Activated T-cell treated with anti-CD3 and anti-CD28 coated beads for 24 hours (primary cell): ENCODE measurements at regions not wholly inside any gene's neighbourhood (a gene's known extent, or its start where the extent isn't known, plus 50 kb on each side); places are given as distances from the start of the nearest gene placed in this dataset.
"Not testable (repeated sequence)": the region's sequence is repeated elsewhere in the genome, so short reads cannot be mapped to it uniquely, and the experiment has no call there.

Experiments
- DNase-seq: peaks from one replicate; pipeline ENCODE4 v3.0.0-alpha.2; 2020; ENCODE audit warnings: low read depth

DNA sequence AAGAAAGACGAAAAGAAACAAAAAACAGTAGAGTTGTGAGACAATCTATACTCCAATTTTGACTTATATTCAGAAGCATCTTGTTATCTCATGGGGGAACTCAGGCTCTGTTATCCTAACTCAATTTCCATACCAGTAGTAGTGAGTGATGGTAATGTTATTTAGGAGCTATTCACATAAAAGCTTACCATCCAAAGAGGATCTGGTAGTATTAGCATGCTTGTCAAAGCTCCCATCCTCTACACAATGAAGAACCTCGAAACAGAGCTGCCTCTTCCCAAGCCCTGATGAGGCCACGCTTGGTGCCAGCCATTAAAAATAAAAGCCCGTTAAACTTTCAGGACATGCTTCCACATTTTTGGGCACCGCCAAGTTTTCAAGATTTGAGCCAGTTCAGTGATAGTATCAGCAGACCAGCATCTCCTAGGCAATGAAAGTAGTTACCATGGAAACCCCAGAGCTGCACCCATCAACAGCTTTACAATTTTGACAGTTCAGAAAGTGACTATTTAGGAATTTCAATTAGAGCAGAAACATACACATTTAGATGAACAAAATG lies 173.3 kb downstream of the CD83 start:
- DNase-seq = no peak

GRCh38 chr6:14291331-14291730 lies 173.8 kb downstream of the CD83 start:
- no peak for DNase-seq

DNA sequence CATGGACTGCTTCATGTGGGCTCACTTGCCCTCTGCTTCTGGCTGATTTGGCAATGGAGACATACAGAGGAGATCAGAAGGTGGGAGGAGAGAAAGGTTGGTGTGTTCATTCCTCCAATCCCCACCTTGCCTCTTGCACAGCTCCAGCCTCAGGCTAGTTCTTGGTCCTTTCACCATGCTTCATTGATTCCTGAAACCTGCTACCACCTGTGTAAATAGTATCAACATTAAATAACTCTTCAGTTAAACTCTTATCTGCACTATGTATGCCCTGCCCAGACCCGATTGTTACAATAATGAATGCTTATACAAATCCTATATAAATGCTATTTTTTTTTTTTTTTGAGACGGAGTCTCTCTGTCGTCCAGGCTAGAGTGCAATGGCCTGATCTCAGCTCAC lies 174.5 kb downstream of the CD83 start:
- DNase-seq = no peak

GRCh38 chr6:14294270-14294951 lies 176.8 kb downstream of the CD83 start:
- DNase-seq = no peak

- DNase-seq = not testable (repeated sequence)
Measured at GRCh38 chr6:14296698-14297097, 179.1 kb downstream of the CD83 start.

DNA sequence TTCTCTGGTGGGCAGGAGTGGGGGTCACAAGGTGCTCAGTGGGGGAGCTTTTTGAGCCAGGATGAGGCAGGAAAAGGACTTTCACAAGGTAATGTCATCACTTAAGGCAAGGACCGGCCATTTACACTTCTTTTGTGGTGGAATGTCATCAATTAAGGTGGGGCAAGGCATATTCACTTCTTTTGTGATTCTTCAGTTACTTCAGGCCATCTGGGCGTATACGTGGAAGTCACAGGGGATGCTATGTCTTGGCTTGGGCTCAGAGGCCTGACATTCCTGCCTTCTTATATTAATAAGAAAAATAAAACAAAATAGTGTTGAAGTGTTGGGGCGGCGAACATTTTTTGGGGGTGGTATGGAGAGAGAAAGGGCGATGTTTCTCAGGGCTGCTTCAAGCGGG lies 179.5 kb downstream of the CD83 start:
- DNase-seq = not testable (repeated sequence)

DNA sequence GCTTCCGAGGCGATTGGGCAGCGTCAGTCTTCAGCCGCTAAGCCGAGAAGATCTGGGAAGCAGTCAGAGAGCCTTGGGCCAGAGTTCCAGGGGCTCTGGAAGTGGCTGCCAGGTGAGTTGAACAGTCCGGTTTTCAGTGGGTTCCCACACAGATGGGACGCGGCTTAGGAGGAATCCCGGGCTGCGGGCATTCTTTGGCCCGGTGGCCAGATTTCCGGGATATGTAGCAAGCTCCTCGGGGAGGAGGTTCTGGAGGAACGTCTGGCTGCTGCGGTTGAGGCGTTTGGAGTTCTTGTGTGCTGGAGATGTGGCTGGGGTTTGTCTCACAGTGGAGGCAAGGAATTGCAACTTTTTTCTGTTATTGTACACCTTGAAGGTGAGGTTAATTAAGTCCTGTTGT lies 182.6 kb downstream of the CD83 start:
- not testable (repeated sequence) for DNase-seq

- DNase-seq = not testable (repeated sequence)
Measured at GRCh38 chr6:14300721-14301120, 183.1 kb downstream of the CD83 start.

DNA sequence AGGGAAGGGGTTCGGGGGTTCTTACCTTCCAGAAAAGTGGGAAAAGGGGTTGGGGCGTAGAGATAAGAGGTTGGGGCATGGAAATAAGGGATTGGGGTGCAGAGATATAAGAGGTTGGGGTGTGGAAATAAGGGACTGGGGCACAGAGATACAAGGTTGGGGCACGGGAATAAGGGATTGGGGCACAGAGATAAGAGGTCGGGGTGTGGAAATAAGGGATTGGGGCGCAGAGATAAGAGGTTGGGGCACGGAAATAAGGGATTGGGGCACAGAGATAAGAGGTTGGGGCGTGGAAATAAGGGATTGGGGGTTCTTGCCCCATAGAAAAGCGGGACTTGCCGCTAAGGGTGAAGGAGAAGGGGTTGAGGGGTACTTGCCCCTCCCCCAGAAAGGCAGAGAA lies 183.9 kb downstream of the CD83 start:
- not testable (repeated sequence) for DNase-seq

DNA sequence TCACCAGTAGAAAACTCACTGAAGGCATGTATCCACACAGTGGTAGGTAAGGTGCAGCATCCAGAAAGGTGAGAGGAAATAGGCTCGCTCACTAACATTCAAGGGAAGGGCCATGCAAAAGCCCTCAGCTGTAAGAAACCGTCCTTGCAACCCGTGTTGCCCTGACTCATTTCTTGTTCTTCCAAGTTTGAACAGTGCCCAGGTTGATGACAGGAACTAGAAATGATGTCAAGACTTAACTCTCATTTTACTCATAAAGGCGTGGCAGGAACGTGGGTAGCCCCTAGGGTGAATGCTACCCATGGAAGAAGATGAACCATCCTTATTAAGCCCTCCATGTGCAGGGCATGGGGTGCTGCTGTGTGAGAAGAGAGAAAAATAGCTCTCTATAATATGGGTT lies 187.6 kb downstream of the CD83 start:
- DNase-seq = no peak

DNA sequence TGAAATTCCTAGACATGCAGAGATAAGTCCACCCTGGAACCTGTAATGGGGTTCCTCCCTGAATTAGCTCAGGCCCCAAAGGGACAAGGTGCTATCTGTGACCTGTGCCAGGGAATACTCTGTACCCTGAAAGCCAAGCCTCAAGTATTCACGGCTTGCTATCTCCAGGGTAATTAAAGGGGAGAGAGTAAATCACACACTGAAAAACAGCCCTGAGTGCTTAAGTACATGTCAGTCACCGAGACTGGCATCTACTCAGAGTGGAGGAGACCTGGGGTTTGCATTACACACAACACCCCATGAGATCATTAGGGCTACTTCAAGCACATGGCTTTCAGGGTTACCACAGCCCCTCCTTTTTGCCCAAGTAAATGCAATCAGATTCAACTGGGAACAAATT lies 188.1 kb downstream of the CD83 start:
- DNase-seq = no peak

GRCh38 chr6:14306151-14306906 lies 188.8 kb downstream of the CD83 start:
- no peak for DNase-seq

- no peak for DNase-seq
Measured at GRCh38 chr6:14309516-14309915, 191.9 kb downstream of the CD83 start.

DNA sequence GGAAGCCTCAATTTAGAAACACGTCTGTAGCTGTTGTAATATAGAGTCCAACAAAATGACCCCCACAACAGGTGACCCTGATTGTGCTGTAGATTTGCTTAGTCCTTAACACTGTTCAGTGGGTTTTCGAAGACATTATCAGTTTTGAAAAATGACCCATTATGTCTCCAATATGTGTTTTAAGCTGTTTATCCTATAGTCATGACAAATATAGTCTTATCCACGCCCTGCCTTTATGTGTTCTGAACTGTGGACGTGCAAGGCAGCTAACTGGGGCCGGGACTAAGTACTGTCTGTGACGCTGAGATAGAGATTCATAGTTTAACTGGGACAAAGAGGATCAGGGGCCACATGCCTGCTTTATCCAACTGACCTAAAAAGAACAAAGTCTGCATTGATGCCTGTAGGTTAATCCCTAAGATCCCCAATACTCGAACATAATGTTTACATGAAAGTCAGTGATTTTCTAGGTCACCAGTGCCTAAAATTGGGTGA lies 192.4 kb downstream of the CD83 start:
- no peak for DNase-seq

DNA sequence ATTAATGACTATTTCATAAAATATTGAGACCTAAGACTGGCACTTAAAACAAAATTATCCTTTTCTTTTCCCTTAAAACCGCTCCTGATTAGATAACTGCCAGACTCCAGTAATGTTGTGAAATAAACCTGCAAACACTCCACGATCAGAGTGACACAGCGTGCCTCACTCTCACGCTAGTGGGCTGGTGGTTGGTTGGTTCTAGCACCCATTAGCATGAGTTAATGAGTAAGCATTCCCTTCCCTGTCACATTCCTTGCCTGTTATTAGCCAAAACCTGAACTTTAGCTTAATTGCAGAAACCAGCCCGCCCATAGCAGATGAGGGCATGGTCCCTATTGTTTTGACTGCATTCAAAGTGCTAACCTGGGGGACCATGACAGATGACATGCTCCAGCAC lies 193.4 kb downstream of the CD83 start:
- DNase-seq = no peak

DNA sequence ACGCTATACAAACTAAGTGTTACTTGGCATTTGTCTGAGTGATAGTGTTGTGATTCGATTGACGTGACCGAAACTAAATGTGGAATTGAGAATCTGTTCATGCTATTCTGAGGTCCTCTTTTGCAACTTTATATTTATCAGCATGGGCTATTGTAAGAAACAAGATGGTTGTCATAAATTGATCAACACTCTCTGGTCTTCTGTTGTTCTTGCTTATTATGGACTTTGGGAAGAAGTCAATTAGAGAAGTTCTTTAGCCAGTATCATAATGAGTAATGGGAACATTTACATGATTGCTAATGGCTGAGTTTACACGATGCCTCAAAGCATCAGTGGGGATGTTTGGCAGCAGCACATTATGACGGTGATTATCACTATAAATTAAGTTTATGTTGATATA lies 195.0 kb downstream of the CD83 start:
- DNase-seq = no peak

GRCh38 chr6:14313248-14313647 lies 195.7 kb downstream of the CD83 start:
- no peak for DNase-seq

DNA sequence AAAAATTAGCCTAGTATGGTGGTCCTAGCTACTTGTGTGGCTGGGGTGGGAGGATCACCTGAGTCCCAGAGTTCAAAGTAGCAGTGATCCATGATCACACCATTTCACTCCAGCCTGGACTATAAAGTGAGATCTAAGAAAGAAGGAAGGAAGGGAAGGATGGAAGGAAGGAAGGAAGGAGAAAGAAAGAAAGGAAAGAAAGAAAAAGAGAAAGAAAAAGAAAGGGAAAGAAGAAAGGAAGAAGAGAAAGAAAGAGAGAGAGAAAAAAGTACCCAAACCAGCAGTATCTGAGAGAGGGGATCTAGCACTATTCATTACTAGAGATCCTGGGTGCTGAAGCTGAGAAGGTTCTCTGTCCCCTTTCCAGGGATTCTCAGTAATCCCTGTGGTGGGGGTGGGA lies 197.8 kb downstream of the CD83 start:
- no peak for DNase-seq

DNA sequence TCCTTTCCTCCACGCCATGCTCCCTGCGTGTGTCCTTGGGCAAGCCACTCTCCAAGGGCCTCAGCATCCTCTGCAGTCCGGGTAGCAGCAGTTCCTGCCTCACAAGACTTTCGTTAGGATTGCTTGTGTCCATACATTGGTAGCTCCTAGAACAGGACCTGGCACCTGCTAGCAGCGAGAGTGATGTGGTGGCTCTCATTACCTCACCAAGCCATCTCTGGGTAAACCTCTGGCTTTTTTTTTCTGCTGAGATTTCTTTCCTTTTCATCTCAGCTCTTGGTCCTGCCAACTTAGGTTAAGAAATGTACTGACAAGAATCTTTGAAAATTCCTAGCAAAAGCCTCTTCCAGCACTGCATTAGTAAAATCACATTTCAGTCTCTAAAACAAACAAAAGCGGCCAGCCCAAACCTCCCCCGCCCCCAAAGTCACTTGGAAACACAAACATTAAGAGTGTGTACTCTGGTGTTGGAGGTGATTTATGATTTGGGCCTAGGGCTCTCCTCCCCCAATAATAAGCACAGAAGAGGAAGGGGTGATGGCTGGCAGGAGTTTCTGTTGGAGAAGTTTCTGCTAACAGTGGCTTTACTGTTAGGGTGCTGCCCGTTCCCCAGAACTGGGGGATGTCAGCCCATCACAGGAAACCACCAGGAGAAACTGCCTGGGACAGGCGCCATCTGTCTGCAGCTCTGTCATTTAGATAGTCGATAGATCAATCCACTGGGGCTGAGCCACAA lies 199.2 kb downstream of the CD83 start:
- DNase-seq = no peak

GRCh38 chr6:14317387-14317970 lies 199.9 kb downstream of the CD83 start:
- DNase-seq = no peak

DNA sequence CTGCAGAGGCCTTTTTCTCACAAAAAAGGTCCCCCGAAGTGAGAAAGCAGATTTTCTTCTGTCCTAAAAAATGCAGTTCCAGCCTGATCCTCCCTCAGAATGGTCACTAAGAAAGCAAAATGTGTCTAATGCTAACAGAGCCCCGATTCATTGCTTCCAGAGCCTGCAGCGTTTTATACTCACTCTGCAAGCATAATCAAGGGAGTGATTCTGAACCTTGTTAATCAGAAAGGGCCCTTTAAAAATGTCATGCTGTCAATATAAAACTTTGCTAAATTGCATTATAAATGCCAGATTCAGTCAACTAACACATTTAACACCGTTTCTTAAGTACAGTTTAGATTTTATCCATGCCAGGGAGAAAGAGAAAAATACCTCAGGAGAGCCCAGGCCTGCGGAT lies 202.8 kb downstream of the CD83 start:
- DNase-seq = no peak
